HUES64 (cell line): ENCODE measurements at regions not wholly inside any gene's neighbourhood (a gene's known extent, or its start where the extent isn't known, plus 50 kb on each side); places are given as distances from the start of the nearest gene placed in this dataset.
A peak's percentile ranks its signal among the peaks of the same experiment; 100 is the strongest.
"Not testable (repeated sequence)": the region's sequence is repeated elsewhere in the genome, so short reads cannot be mapped to it uniquely, and the experiment has no call there.

Experiments
- H3K27ac ChIP-seq: 2 replicates; pipeline ENCODE4 v1.7.0; 2013; ENCODE audit warnings: low read depth, low read length, inconsistent platforms
- H3K27me3 ChIP-seq: 2 replicates; pipeline ENCODE4 v1.6.1; 2013; ENCODE audit warnings: mild to moderate bottlenecking, low read length; ENCODE audit not compliant: insufficient read depth
- H3K36me3 ChIP-seq: 2 replicates; pipeline ENCODE4 v1.6.1; 2013; ENCODE audit warnings: mild to moderate bottlenecking, low read length; ENCODE audit not compliant: insufficient read depth
- H3K4me1 ChIP-seq: 2 replicates; pipeline ENCODE4 v1.6.1; 2013; ENCODE audit warnings: mild to moderate bottlenecking, low read length, moderate library complexity; ENCODE audit not compliant: insufficient read depth
- H3K4me3 ChIP-seq: 2 replicates; pipeline ENCODE4 v1.5.1; 2013; ENCODE audit warnings: mild to moderate bottlenecking, low read length, moderate library complexity
- H3K9ac ChIP-seq: 2 replicates; pipeline ENCODE4 v1.6.1; 2013; ENCODE audit warnings: mild to moderate bottlenecking, low read depth, low read length
- H3K9me3 ChIP-seq: 2 replicates; pipeline ENCODE4 v1.6.1; 2013; ENCODE audit warnings: low read depth, low read length; ENCODE audit not compliant: insufficient read depth
- WGBS: fragments of 150-250, 120-280 bp; methylation state at CpG from one replicate; pipeline ENCODE4 v1.1.7; 2013; ENCODE audit warnings: missing lambda C conversion rate; 5-methylcytosine and 5-hydroxymethylcytosine counted together

- H3K27ac ChIP-seq = no peak overlapping the region
- H3K9me3 ChIP-seq = no peaks in the 10 kb centered on the region
- peaks cover 9% of the 10 kb centered on the region for H3K4me1 ChIP-seq
- WGBS = 83% methylated on average over 5 of the region's 5 CpGs
- H3K4me3 ChIP-seq = no peak overlapping the region
- H3K27me3 ChIP-seq = no peaks in the 10 kb centered on the region
- no peaks in the 10 kb centered on the region for H3K36me3 ChIP-seq
- no peak overlapping the region for H3K9ac ChIP-seq
Observed at GRCh38 chr6:144624246-144624645, 339.1 kb downstream of the UTRN start.

- WGBS = 92% methylated on average over 4 of the region's 4 CpGs
Observed at GRCh38 chr6:144624716-144625115, 339.6 kb downstream of the UTRN start.

GRCh38 chr6:144630857-144631256 lies 345.7 kb downstream of the UTRN start:
- Histone ChIP-seq H3K27me3 (no peaks in the 10 kb centered on the region), H3K4me1 (peaks cover 5% of the 10 kb centered on the region), H3K36me3 (no peaks in the 10 kb centered on the region), H3K9me3 (no peaks in the 10 kb centered on the region), H3K4me3 (no peak overlapping the region), H3K9ac (no peak overlapping the region), H3K27ac (no peak overlapping the region)
- WGBS = 80% methylated on average over 1 of the region's 1 CpG

More at GRCh38 chr6:144624716-144625115, 339.6 kb downstream of the UTRN start:
- H3K9ac ChIP-seq = no peak overlapping the region
- no peaks in the 10 kb centered on the region for H3K27me3 ChIP-seq
- peaks cover 5% of the 10 kb centered on the region for H3K4me1 ChIP-seq
- no peak overlapping the region for H3K27ac ChIP-seq
- H3K4me3 ChIP-seq = no peak overlapping the region
- H3K9me3 ChIP-seq = no peaks in the 10 kb centered on the region
- H3K36me3 ChIP-seq = no peaks in the 10 kb centered on the region

DNA sequence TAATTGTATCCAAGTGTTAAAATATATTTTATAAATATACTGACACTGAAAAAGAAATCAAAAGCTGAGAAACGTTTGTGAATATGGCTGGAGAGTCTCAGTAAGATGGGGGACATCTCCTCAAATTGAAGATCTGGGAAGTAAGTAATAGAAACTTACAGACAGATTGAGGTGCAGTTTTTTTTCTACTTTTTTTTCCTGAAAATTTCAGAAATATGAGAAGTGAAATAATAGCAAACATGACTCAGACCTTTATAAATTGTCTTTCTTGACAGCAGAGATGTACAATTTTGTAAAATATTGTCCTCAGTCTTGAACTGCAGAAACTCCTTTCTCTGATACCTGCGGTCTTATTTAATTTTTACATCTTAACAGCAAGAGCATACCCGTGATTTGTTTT lies 347.1 kb downstream of the UTRN start:
- Histone ChIP-seq H3K9ac (no peak overlapping the region), H3K9me3 (no peaks in the 10 kb centered on the region), H3K4me3 (no peak overlapping the region), H3K4me1 (peaks cover 5% of the 10 kb centered on the region), H3K27ac (no peak overlapping the region), H3K36me3 (no peaks in the 10 kb centered on the region), H3K27me3 (no peaks in the 10 kb centered on the region)
- 82% methylated on average over 1 of the region's 3 CpGs for WGBS

GRCh38 chr6:144633886-144634285 lies 348.8 kb downstream of the UTRN start:
- Histone ChIP-seq H3K27me3 (no peaks in the 10 kb centered on the region), H3K4me3 (no peak overlapping the region), H3K9ac (no peak overlapping the region), H3K36me3 (no peaks in the 10 kb centered on the region), H3K9me3 (no peaks in the 10 kb centered on the region), H3K27ac (no peak overlapping the region), H3K4me1 (no peaks in the 10 kb centered on the region)
- WGBS = 99% methylated on average over 4 of the region's 4 CpGs

DNA sequence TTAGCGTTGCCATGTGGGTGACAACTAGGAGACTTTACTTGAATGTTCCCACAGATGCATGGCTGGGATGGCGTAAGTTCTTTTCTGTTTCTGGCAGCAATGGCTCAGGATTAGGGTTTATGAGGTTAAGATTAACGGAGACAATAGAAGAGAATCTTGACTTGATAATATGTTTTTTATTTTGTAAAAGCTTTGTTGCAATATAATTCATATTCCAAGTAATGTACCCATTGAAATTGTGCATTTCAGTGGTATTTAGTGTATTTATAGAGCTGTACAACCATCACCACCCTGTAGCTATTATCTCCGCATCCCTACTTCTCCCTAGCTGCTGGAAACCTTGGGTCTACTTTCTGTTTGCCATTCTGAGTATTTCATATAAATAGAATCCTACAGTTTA lies 349.2 kb downstream of the UTRN start:
- 99% methylated on average over 3 of the region's 4 CpGs for WGBS
- H3K9me3 ChIP-seq = no peaks in the 10 kb centered on the region

GRCh38 chr6:144635051-144635450 lies 349.9 kb downstream of the UTRN start:
- Histone ChIP-seq H3K4me1 (peaks cover 8% of the 10 kb centered on the region; the same call in 1 of the 2 replicates), H3K9ac (no peak overlapping the region), H3K9me3 (no peaks in the 10 kb centered on the region), H3K4me3 (no peak overlapping the region), H3K27ac (no peak overlapping the region), H3K36me3 (no peaks in the 10 kb centered on the region), H3K27me3 (no peaks in the 10 kb centered on the region)
- 96% methylated on average over 3 of the region's 3 CpGs for whole genome bisulfite sequencing

More for the DNA sequence above, 349.2 kb downstream of the UTRN start:
- H3K27ac ChIP-seq = no peak overlapping the region
- no peak overlapping the region for H3K4me3 ChIP-seq
- 0 out of 2 replicates have a peak, but pooled peaks cover 1% of the 10 kb centered on the region for H3K4me1 ChIP-seq
- no peak overlapping the region for H3K9ac ChIP-seq
- no peaks in the 10 kb centered on the region for H3K27me3 ChIP-seq
- no peaks in the 10 kb centered on the region for H3K36me3 ChIP-seq

GRCh38 chr6:144636025-144636424 lies 350.9 kb downstream of the UTRN start:
- not testable (repeated sequence) for H3K9ac ChIP-seq, H3K36me3 ChIP-seq, H3K4me3 ChIP-seq, H3K27ac ChIP-seq, H3K27me3 ChIP-seq, H3K9me3 ChIP-seq, H3K4me1 ChIP-seq
- 96% methylated on average over 3 of the region's 3 CpGs for WGBS

- no peak overlapping the region for H3K9ac ChIP-seq
- H3K4me3 ChIP-seq = no peak overlapping the region
- no peaks in the 10 kb centered on the region for H3K9me3 ChIP-seq
- no peaks in the 10 kb centered on the region for H3K36me3 ChIP-seq
- peaks cover 8% of the 10 kb centered on the region; the same call in 1 of the 2 replicates for H3K4me1 ChIP-seq
- 90% methylated on average over 2 of the region's 4 CpGs for WGBS
- no peaks in the 10 kb centered on the region for H3K27me3 ChIP-seq
- no peak overlapping the region for H3K27ac ChIP-seq
Observed at GRCh38 chr6:144637541-144637940, 352.4 kb downstream of the UTRN start.

- Histone ChIP-seq H3K27ac (no peak overlapping the region), H3K4me3 (no peak overlapping the region), H3K9me3 (no peaks in the 10 kb centered on the region), H3K9ac (no peak overlapping the region), H3K27me3 (no peaks in the 10 kb centered on the region), H3K4me1 (peaks cover 22% of the 10 kb centered on the region), H3K36me3 (no peaks in the 10 kb centered on the region)
- WGBS = 64% methylated on average over 1 of the region's 1 CpG
Observed at GRCh38 chr6:144639654-144640053, 354.5 kb downstream of the UTRN start.

GRCh38 chr6:144641286-144641685 lies 356.2 kb downstream of the UTRN start:
- 100% methylated on average over 1 of the region's 1 CpG for WGBS
- Histone ChIP-seq H3K36me3 (no peaks in the 10 kb centered on the region), H3K9me3 (no peaks in the 10 kb centered on the region), H3K4me3 (no peak overlapping the region), H3K9ac (no peak overlapping the region), H3K4me1 (peaks cover 39% of the 10 kb centered on the region), H3K27ac (no peak overlapping the region), H3K27me3 (no peaks in the 10 kb centered on the region)

DNA sequence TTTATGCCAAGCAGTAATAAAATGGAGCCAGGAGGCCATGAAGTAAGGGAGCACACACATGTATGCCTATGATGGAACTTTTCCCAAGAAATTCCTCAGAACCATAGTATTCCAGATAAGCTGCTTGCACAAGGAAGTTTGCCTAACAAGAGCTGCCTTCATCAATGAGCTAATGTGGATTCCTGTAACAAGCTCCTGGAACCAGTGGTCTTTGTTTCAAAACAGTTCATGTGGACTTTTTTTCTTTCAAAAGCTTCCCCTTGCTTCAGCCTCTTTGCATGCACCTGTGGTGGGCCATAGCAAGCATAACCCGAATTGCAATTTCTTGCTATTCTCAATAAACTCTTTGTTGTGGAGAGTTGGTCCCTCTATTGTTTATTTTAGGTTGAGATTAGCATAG lies 359.6 kb downstream of the UTRN start:
- Histone ChIP-seq H3K9ac (no peak overlapping the region), H3K4me1 (peaks cover 64% of the 10 kb centered on the region), H3K27ac (peak overlapping the region; percentile 92), H3K4me3 (no peak overlapping the region), H3K9me3 (no peaks in the 10 kb centered on the region), H3K36me3 (no peaks in the 10 kb centered on the region), H3K27me3 (no peaks in the 10 kb centered on the region)
- 67% methylated on average over 1 of the region's 1 CpG for WGBS
